A549 (cell line): ENCODE measurements at regions not wholly inside any gene's neighbourhood (a gene's known extent, or its start where the extent isn't known, plus 50 kb on each side); places are given as distances from the start of the nearest gene placed in this dataset.

Source experiments
- ATAC-seq, 2 experiments: fragments of 200-7000 bp in 1 of 2; fragments of >200 bp in 1 of 2; cut with Nextera tagmentation in 1 of 2; cut with Tn5 transposase in 1 of 2; 3 replicates each; pipeline versions ENCODE4 v1.8.0 to v1.9.1; 2018 to 2020; ENCODE audit warnings: mild to moderate bottlenecking in 1 of 2, moderate library complexity in 1 of 2
- CTCF ChIA-PET: fragments of 300-600 bp; sonication (Branson Sonifier 250); formaldehyde crosslinking; extraction: SDS; loops from one replicate; lab custom pipeline; 2021; ENCODE audit warnings: antibody characterized with exemption, inconsistent platforms; lab: Yijun Ruan, JAX
- POLR2A ChIA-PET: fragments of 350-600 bp; formaldehyde crosslinking; extraction: SDS; loops from one replicate; lab custom pipeline; 2021; ENCODE audit warnings: antibody characterized with exemption, inconsistent platforms; lab: Yijun Ruan, JAX
- DNase-seq, 2 experiments: peaks; one replicate each; pipeline versions ENCODE4 v3.0.0 to v3.0.0-alpha.2; 2011 to 2016; ENCODE audit warnings: low read depth in 1 of 2, low spot score in 1 of 2
- FAIRE-seq: peaks from 2 replicates; lab custom pipeline; 2011; peaks lifted over from hg19 to GRCh38; lab: Jason Lieb, UNC
- H3K27ac ChIP-seq, 2 experiments: fragments of >200 bp; sonication (Bioruptor Twin); formaldehyde crosslinking; 3 replicates each; pipeline ENCODE4 v1.5.1; 2016 to 2017
- H3K4me1 ChIP-seq: fragments of >200 bp; sonication (Bioruptor Twin); formaldehyde crosslinking; 3 replicates; pipeline ENCODE4 v1.6.1; 2016
- H3K4me2 ChIP-seq: fragments of >200 bp; sonication (Bioruptor Twin); formaldehyde crosslinking; 3 replicates; pipeline ENCODE4 v1.6.1; 2016
- H3K4me3 ChIP-seq: fragments of >200 bp; sonication (Bioruptor Twin); formaldehyde crosslinking; 3 replicates; pipeline ENCODE4 v1.5.1; 2016
- H3K9me3 ChIP-seq: fragments of >200 bp; sonication (Bioruptor Twin); formaldehyde crosslinking; 3 replicates; pipeline ENCODE4 v1.6.1; 2016
- BCL3 ChIP-seq: fragments of >200 bp; sonication (Bioruptor Twin); formaldehyde crosslinking; IDR thresholded peaks from 3 replicates; pipeline ENCODE4 v1.6.1; 2016
- CBX2 ChIP-seq: fragments of 200-600 bp; sonication (generic); IDR thresholded peaks from 2 replicates; pipeline ENCODE4 v1.6.1; 2016; ENCODE audit warnings: low read depth, mild to moderate bottlenecking, borderline replicate concordance
- CBX8 ChIP-seq: fragments of 200-600 bp; sonication (generic); IDR thresholded peaks from 2 replicates; pipeline ENCODE4 v1.6.1; 2016
- CEBPB ChIP-seq, 2 experiments: fragments of >200 bp in 1 of 2; sonication (Bioruptor Twin) in 1 of 2; formaldehyde crosslinking in 1 of 2; IDR thresholded peaks; 2 replicates each; pipeline ENCODE4 v1.6.1; 2012 to 2016
- CHD4 ChIP-seq: fragments of 200-600 bp; sonication (generic); IDR thresholded peaks from 2 replicates; pipeline ENCODE4 v1.6.1; 2016; ENCODE audit warnings: antibody characterized with exemption, mild to moderate bottlenecking, borderline replicate concordance
- FOSL2 ChIP-seq, 2 experiments: fragments of 450-650 bp in 1 of 2; fragments of >200 bp in 1 of 2; sonication (Bioruptor Twin) in 1 of 2; formaldehyde crosslinking; IDR thresholded peaks; 2 replicates each; pipeline versions ENCODE4 v1.5.0 to v1.6.1; 2016 to 2020; ENCODE audit warnings: mild to moderate bottlenecking in 1 of 2, moderate library complexity in 1 of 2
- GATA3 ChIP-seq: IDR thresholded peaks from 2 replicates; pipeline ENCODE4 v1.6.1; 2012; ENCODE audit warnings: borderline replicate concordance
- HMGXB4 ChIP-seq: fragments of 250-450 bp; sonication (Bioruptor Pico); IDR thresholded peaks from 2 replicates; pipeline ENCODE4 v1.5.0; 2021; ENCODE audit warnings: mild to moderate bottlenecking, moderate library complexity, borderline replicate concordance
- HOXA7 ChIP-seq: fragments of 250-450 bp; sonication (Bioruptor Pico); IDR thresholded peaks from 2 replicates; pipeline ENCODE4 v1.5.0; 2020; ENCODE audit warnings: mild to moderate bottlenecking, moderate library complexity
- KDM1A ChIP-seq: fragments of 200-600 bp; sonication (generic); IDR thresholded peaks from 2 replicates; pipeline ENCODE4 v1.6.1; 2016; ENCODE audit warnings: low read depth, mild to moderate bottlenecking
- MAFK ChIP-seq: fragments of 450-650 bp; IDR thresholded peaks from 2 replicates; pipeline ENCODE4 v1.6.1; 2014; ENCODE audit not compliant: partially characterized antibody
- NPAS2 ChIP-seq: fragments of 250-450 bp; sonication (Bioruptor Pico); IDR thresholded peaks from 2 replicates; pipeline ENCODE4 v1.8.0; 2022; ENCODE audit warnings: mild to moderate bottlenecking, moderate library complexity, borderline replicate concordance
- NR3C1 ChIP-seq: fragments of >200 bp; sonication (Bioruptor Twin); formaldehyde crosslinking; IDR thresholded peaks from 3 replicates; pipeline ENCODE4 v1.6.1; 2017
- POLR2A ChIP-seq: IDR thresholded peaks from 2 replicates; pipeline ENCODE4 v1.6.1; 2012; ENCODE audit warnings: mild to moderate bottlenecking, low read length
- POLR2AphosphoS2 ChIP-seq: conservative IDR thresholded peaks from 2 replicates; pipeline ENCODE4 v1.6.1; 2012; ENCODE audit warnings: low read length, improper control_type of control experiment, inconsistent platforms
- RARB ChIP-seq: fragments of 250-450 bp; sonication (Bioruptor Pico); IDR thresholded peaks from 2 replicates; pipeline ENCODE4 v1.8.0; 2021; ENCODE audit warnings: mild to moderate bottlenecking, moderate library complexity
- SREBF2 ChIP-seq: fragments of 450-650 bp; IDR thresholded peaks from 2 replicates; pipeline ENCODE4 v1.6.1; 2014; ENCODE audit warnings: mild to moderate bottlenecking, moderate library complexity
- TFCP2L1 ChIP-seq: fragments of 250-450 bp; sonication (Bioruptor Pico); IDR thresholded peaks from 2 replicates; pipeline ENCODE4 v1.5.0; 2021; ENCODE audit warnings: mild to moderate bottlenecking
- USF2 ChIP-seq: fragments of 450-650 bp; IDR thresholded peaks from 2 replicates; pipeline ENCODE4 v1.6.1; 2014; ENCODE audit warnings: antibody characterized with exemption
- ZFP36 ChIP-seq: fragments of 450-650 bp; IDR thresholded peaks from 2 replicates; pipeline ENCODE4 v1.6.1; 2014; ENCODE audit warnings: borderline replicate concordance; ENCODE audit not compliant: partially characterized antibody
- WGBS: methylation state at CpG from one replicate; pipeline ENCODE4 v1.1.6; 2017; ENCODE audit errors: missing lambda C conversion rate; 5-methylcytosine and 5-hydroxymethylcytosine counted together
- TF ChIP-seq, protein P1 (sequence below): fragments of 150-350 bp; IDR thresholded peaks from 2 replicates; pipeline ENCODE4 v1.6.1; 2014; ENCODE audit warnings: low read depth, mild to moderate bottlenecking, low read length
- TF ChIP-seq, protein P2 (sequence below): IDR thresholded peaks from 2 replicates; pipeline ENCODE4 v1.6.1; 2012; ENCODE audit warnings: low read depth, borderline replicate concordance
- TF ChIP-seq, protein P3 (sequence below): IDR thresholded peaks from 2 replicates; pipeline ENCODE4 v1.6.1; 2012

GRCh38 chr2:54381293-54381692, 74.8 kb upstream of the SPTBN1 start:
- 51% methylated on average over 5 of the region's 5 CpGs for WGBS
- ATAC-seq: no peak
- FAIRE-seq: no peak

GRCh38 chr2:54382601-54383000, 73.5 kb upstream of the SPTBN1 start:
- CTCF ChIA-PET: interaction anchor here (0.7 kb wide), 1 partner anchor 35 kb away, joined by 3 read pairs; no protein-coding TSS in a partner anchor
- no peak for ATAC-seq
- 85% methylated on average over 4 of the region's 4 CpGs for WGBS
- TF ChIP-seq CBX8: no peak
- no peak for TF ChIP-seq TFCP2L1 (CRISPR knock-in tag)
- no peak for TF ChIP-seq FOSL2 (IDR thresholded peaks at IDR 0.05)
- TF ChIP-seq FOSL2 (CRISPR knock-in tag; IDR thresholded peaks at IDR 0.05): no peak
- TF ChIP-seq HOXA7 (CRISPR knock-in tag): no peak
- POLR2A ChIA-PET: no interaction called here
- Histone ChIP-seq H3K4me2 (no peak overlapping the region), H3K9me3 (no peaks in the 10 kb centered on the region), H3K27ac (no peak overlapping the region), H3K4me3 (no peak overlapping the region), H3K4me1 (no peaks in the 10 kb centered on the region)
- no peak for DNase-seq
- FAIRE-seq: no peak

More at GRCh38 chr2:54381293-54381692, 74.8 kb upstream of the SPTBN1 start:
- CTCF ChIA-PET: no interaction called here
- Histone ChIP-seq H3K4me3 (no peak overlapping the region), H3K9me3 (no peaks in the 10 kb centered on the region), H3K4me1 (no peaks in the 10 kb centered on the region), H3K4me2 (no peak overlapping the region)
- POLR2A ChIA-PET: no interaction called here
- TF ChIP-seq GATA3 (no peak), NPAS2 (CRISPR knock-in tag) (no peak), BCL3 (no peak), NR3C1 (no peak), USF2 (no peak), HMGXB4 (CRISPR knock-in tag) (no peak), MAFK (no peak), CEBPB (IDR thresholded peaks at IDR 0.05) (no peak), SREBF2 (no peak), RARB (no peak), KDM1A (no peak), POLR2AphosphoS2 (no peak), CBX2 (no peak), POLR2A (no peak), CHD4 (no peak), ZFP36 (no peak)
- TF ChIP-seq, protein P1, sequence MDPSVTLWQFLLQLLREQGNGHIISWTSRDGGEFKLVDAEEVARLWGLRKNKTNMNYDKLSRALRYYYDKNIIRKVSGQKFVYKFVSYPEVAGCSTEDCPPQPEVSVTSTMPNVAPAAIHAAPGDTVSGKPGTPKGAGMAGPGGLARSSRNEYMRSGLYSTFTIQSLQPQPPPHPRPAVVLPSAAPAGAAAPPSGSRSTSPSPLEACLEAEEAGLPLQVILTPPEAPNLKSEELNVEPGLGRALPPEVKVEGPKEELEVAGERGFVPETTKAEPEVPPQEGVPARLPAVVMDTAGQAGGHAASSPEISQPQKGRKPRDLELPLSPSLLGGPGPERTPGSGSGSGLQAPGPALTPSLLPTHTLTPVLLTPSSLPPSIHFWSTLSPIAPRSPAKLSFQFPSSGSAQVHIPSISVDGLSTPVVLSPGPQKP: no peak
- TF ChIP-seq, protein P2, sequence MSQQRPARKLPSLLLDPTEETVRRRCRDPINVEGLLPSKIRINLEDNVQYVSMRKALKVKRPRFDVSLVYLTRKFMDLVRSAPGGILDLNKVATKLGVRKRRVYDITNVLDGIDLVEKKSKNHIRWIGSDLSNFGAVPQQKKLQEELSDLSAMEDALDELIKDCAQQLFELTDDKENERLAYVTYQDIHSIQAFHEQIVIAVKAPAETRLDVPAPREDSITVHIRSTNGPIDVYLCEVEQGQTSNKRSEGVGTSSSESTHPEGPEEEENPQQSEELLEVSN: no peak
- TF ChIP-seq, protein P3, sequence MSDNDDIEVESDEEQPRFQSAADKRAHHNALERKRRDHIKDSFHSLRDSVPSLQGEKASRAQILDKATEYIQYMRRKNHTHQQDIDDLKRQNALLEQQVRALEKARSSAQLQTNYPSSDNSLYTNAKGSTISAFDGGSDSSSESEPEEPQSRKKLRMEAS: no peak
- TF ChIP-seq, all 56 proteins: peak for 0
- DNase-seq: no peak
- no peak overlapping the region for H3K27ac ChIP-seq
